GM18498 (cell line): ENCODE measurements at regions not wholly inside any gene's neighbourhood (a gene's known extent, or its start where the extent isn't known, plus 50 kb on each side); places are given as distances from the start of the nearest gene placed in this dataset.
"Not testable (repeated sequence)": the region's sequence is repeated elsewhere in the genome, so short reads cannot be mapped to it uniquely, and the experiment has no call there.

Experiments used
- ATAC-seq: cut with Tn5 transposase; IDR thresholded peaks from one replicate; pipeline ENCODE4 v1.9.1; 2021; ENCODE audit warnings: mild to moderate bottlenecking, moderate library complexity; ENCODE audit not compliant: unreplicated experiment

DNA sequence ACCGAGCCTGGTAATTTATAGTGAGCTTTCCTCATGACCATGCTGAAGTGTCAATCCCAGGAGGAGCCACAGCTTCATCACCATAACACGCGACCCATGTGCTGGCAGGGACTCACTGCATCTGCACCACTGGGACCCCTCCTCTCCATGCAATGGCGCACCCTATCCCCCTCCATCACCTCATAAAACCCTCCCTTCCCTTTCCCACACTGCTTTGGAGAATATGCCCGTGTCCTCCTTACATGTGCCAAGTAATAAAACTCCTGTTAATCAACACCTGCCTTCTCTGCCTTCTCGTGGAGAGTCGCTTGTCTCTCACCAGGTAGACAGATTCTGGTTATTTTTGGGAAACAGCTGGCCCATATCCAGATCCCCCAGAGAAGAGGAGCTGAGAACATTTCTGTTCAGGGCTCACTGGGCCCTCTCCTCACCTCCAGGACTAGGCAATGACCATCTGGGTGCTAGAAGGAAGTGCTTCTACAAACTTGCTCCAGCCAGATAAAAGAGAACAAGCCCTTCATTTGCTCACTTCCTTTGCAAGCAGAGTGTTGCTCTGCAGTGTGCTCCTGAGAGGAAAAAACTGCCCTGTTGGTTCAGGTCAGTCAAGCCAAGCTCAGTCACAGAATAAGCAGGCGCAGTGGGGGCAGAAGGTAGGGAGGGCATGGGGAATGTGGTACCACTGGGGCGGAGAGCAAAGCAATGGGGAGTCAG lies 894.3 kb downstream of the UQCRFS1 start:
- ATAC-seq, result no peak

DNA sequence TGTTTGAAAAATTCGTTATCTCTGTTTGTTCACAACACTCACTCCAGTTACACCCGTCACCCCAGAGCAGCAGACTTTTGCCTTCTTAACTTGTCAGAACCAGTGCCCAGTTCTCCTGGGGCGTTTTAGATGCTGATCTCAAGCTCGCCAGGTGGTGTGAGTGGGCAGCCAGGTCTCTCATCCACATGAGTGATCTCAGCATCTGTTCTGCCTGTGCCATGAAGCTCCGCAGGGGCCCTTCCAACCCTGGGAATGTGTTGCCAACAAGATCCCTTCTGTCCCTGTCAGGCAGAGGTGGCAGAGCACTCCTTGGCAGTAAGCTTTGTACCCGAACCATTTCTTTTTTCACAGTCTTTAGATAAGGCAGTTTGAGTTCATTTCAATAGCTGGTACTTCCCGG lies 896.5 kb downstream of the UQCRFS1 start:
- ATAC-seq, result no peak

DNA sequence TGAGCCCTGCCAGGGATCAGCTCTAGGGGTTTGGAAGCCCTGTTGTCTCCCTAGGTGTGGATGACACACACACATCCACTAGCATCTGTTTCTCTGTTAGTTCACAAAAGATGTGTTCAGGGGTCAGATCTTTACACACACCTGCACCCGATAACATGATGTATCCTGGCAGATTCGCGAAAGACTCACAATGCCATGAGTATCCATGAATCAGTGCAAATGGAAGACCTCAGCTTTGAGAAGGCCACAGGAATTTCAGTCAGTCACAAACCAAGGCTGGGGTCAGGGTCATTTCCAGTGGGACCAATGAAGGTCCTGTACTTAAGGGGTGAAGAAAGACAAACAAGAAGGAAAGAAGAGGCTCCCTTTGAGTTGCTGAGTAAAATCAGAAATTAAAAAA lies 898.2 kb downstream of the UQCRFS1 start:
- ATAC-seq, result no peak

DNA sequence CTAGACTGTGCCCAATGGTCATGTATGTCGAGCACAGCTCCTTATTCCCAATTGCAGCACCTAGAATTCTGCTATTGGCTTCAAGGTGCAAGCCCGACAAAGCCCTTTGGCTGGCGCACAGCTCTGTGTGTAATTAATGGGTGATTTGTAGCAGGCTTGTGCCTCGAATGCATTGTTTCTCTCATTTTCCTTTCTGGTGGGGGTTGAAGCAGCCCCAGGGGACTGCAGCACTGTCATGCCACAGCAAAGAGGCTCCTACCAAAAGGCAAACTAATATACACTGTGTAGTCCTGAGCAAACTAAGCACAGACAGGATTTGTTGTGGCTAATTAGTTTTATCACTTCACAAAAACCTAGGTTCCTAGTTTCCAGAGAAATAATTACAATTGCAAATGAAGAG lies 898.7 kb downstream of the UQCRFS1 start:
- no peak for ATAC-seq

DNA sequence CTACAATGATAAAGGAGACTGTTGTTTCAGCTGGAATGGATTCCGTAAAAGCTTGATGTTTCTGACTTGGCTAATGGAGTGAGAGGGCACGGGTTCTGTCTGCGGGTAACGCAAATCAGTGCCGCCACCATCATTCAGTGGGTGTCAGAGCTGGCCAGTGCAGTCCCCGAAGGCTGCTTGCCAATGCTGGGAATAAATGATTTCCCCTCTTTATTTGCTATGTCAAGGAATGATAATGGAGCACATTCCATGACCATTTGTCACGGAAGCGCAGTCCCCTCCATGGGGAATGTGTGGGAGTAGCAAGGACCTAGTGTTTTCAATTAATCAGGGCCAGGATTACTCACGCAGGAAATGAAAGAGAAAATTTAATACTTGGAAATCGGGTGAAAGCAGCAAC lies 899.3 kb downstream of the UQCRFS1 start:
- no peak for ATAC-seq

DNA sequence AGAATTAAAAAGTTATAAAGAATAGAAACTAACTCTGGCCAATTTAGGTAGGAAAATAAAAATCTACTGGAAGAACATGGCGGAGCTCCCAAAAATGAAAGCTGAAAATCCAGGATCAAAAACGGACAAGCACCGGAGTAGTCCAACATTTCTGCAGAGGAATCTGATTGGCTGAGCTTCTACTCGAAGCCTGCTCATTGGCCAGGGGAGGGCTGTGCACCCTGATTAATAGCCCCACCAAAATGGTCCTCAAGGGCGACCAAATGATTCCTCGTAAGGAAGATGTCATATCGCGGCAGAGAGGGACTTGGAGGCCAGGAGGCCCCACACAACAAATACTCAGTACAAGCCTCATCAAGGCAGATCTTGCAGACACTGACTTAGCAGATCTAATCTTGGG lies 900.7 kb downstream of the UQCRFS1 start:
- no peak for ATAC-seq

DNA sequence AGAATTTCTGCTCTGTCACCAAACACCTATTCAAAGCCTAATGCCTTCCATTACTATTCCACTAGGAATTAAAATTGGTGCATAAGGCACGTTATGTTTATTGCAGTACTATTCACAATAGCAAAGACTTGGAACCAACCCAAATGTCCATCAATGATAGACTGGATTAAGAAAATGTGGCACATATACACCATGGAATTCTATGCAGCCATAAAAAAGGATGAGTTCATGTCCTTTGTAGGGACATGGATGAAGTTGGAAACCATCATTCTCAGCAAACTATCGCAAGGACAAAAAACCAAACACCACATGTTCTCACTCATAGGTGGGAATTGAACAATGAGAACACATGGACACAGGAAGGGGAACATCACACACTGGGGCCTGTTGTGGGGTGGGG lies 902.1 kb downstream of the UQCRFS1 start:
- not testable (repeated sequence) for ATAC-seq

DNA sequence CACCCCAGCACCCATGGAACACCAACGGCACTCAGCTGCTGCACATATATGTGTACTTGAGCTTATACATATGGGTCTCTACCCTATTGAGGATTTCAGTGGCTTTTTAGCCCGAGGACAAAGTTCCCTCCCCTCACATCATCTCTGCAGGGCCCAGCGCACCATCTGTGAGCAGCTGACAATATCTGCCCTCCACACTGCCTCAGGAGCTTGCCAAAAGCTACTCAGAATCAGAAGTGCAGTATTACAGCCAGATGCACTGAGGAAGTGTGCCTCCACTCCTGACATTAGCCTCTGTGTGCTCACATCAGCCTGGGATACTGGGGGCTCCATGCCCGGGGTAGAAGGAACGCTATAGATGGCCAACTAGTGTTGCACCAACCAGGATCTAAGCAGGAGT lies 903.9 kb downstream of the UQCRFS1 start:
- no peak for ATAC-seq

DNA sequence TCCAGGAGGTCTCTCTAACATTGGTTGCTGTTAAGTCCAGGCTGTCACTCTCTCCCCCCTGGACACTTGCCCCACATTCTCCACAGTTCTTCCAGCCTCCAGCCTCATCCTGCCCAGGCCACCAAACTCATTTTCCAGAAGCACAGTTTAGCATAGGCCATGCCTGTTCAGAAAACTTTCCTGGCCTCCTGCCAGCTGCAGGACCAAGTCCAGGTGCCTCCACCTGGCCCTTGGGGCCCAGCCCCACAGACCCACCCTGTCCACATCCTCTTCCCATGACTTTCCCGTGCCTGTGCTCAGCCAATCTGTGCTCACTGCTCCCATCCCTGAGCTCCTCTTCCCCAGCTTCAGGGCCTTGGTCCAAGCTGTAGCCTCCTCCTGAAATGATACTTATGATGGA lies 905.0 kb downstream of the UQCRFS1 start:
- no peak for ATAC-seq

DNA sequence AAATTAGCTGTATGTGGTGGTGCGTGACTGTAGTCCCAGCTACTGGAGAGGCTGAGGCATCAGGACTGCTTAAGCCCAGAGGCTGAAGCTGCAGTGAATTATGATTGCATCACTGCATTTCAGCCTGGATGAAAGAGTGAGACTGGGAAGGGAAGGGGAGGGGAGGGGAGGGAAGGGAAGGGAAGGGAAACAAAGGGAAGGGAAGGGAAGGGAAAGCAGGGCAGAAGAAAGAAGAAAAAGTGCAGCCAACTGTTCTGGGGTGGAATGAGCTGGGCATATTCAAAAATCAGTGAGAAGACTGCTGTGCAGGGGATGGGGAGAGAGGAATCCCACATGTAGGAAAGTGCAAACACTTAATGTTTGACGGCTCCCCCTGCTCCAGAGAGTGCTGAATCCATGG lies 905.5 kb downstream of the UQCRFS1 start:
- no peak for ATAC-seq

DNA sequence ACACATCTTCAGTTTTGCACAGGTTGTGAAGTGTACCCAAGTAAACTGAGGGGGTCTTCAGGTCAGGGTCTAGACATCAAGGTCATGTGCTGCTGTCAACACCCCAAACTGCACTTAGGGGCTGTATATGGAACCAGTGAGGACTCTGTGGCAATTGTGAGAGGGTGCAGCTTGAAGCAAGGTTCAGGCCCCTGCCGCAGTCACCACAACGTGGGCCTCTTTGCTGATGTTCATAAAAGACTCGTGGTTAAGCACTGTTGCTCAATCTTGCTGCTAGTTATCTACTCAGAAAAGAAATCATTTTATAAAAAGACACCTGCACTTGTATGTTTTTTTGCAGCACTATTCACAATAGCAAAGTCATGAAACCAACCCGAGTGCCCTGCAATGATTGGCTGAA lies 907.4 kb downstream of the UQCRFS1 start:
- ATAC-seq, result no peak

DNA sequence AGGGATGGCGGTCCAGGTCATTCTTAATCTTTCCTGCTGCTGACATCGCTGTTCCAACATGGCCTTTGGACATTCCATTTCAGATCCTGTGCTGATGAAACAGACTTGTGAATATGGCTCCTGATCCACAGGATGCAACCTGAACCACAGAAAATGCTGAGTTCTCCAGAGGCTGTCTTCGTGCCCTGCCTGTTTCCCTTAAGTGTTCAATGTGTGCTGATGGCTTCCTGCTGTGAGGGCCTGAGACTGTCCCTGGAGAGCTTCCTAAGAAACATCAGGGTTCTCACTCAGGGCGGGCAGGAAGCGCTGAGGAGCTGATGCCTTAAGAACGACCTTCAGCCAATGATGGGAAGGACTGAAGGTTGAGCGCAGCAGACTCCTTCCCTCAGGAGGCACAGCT lies 909.4 kb downstream of the UQCRFS1 start:
- no peak for ATAC-seq

DNA sequence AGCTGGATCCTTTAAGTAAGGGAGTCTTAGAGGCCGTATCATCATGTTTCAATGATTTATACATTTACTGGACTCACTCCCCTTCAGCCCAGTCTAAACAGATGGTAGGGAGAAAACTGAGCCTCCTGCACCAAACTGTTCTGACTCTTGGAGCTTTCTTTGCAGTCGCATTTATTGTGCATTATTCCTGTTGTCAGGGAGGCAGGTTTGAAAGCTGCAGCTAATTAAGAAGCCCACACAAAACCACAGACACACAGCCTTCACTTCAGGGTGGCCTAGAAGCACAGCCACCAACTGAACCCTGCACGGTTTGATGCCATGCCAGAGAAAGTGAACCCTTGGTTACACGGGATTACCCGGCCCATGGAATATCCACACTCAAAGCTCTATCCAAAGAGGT lies 911.0 kb downstream of the UQCRFS1 start:
- no peak for ATAC-seq

DNA sequence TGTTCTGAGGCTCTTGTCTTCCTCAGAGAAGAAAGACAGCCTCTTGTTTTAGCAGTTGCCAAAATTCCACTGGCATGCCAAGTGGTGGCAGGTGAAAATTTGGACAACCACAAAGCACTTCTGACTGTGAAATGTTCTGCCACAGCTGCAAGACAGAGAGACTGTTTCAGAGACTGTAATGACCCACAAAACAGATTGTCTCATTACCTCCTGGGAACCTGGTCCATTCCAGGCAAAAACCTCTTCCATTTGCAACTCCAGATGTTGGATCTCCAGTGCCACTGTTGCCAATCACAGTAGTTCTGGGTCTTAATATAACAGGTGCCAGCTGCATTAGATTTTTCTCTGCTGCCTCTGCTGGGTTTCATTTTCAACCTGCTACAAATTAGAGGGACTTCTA lies 911.5 kb downstream of the UQCRFS1 start:
- ATAC-seq, result no peak

DNA sequence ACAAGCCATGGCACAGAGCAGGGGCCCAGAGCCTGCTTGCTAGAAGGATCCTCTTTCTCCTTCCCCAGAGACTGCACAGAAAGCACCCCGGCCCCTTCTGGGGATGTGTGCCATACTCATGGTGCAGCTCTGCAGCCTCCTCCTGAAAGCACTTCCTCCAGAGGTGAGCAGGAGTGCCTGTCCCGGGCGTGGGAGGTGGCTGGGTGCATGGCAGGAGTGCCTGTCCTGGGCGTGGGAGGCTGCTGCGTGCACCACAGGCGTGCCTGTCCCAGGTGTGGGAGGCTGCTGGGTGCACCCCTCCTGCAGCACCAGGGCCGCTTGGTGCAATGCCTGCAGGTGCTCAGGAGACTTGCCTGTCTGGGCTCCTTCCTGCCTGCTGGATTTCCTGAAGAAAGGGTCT lies 913.3 kb downstream of the UQCRFS1 start:
- ATAC-seq, result no peak

DNA sequence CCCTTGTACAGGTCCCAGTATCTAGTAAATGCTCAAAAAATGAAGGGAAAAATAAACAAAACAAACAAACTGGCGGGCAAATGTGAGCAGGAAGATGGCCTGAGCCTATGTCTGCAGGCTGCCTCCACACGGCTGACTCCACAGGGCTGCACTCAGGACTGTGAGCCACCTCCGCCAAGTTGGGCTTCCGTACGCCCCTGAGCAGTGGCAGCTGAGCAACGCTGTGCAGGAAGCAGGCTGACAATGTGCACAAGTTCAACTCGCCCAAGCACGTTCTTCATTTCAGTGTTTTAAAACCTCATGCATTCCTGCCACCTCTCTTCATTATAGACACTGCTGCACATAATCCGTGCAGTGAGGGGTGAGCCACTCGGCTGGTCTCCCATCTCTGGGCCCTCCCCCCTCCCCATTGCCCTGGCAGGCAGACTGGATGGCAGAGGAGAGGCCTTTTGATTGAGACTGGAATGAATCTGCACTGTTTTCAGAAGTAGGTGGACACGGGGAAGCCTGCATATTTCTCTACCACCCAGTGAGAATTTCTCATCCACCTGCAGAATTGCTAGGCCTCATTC lies 915.3 kb downstream of the UQCRFS1 start:
- no peak for ATAC-seq

DNA sequence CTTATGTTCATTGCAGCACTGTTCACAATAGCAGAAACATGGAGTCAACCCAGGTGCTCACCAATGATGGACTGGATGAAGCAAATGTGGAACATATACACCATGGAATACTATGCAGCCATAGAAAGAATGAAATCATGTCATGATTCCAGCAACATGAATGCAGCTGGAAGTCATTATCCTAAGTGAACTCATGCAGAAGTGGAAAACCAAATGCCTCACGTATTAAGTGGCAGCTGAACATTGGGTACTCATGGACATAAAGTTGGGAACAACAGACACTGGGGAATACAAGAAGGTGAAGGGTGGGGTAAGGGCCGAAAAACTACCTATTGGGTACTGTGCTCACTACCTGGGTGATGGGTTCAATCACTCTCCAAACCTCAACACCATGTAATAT lies 915.9 kb downstream of the UQCRFS1 start:
- ATAC-seq, result no peak

DNA sequence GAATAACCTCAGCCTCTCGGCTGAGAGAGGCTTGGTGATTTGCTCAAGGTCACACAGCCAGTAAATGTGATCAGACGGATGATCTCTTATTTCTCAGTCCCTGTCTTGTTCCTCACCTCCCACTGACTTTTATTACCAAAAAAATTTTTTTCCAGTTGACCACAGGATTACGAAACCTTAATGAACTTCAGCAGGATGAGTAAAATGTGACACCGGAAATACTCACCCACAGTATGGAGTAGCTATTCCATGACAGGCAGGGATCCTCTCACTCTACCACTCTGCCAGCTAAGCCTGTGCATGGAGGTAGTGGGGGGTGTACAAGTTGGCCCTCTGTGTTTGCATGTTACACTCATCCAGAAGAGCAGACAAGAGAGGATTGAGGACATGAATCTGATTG lies 916.4 kb downstream of the UQCRFS1 start:
- no peak for ATAC-seq

DNA sequence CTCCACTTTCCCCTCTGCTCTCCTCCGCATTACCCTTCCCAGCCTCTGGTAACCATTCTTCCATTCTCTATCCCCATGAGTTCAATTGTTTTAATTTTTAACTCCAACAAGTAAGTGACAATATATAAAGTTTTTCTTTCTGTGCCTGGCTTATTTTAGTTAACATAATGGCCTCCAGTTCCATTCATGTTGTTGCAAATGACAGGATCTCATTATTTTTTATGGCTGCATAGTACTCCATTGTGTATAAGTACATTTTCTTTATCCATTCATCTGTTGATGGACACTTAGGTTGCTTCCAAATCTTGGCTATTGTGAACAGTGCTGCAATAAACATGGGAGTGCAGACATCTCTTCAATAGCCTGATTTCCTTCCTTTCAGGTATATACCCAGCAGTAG lies 918.0 kb downstream of the UQCRFS1 start:
- ATAC-seq, result not testable (repeated sequence)

DNA sequence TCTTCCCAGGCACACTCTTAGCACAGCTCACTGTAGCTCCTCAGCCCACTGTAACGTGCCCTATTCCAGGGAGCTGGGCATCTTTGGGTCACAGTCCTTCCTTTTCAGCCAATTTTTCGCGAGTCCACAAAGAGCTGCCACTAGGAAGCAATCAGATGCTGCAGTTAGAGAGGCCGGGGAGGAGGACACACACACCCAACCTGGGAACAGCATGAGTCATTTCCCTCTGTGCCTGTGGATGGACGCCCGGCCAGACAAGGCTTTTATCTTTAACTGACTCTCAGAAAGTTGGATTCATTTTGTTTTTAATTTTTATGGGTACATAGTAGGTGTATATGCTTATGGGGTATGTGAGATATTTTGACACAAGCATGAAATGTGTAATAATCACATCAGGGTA lies 918.6 kb downstream of the UQCRFS1 start:
- no peak for ATAC-seq

DNA sequence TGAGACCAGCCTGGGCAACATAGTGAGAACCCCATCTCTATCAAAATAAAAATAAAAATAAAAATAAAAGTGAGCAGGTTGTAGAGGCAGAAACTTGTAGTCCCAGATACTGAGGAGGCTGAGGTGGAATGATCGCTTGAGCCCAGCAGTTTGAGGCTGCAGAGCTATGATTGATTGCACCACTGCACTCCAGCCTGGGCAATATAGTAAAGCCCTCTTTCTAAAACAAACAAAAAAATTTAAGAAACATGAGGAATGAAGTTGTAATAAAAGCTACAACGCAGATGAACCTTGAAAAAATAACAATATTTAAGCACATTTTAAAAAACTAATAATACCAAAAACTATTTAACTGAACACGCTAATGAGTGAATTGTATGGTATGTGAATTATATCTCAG lies 919.3 kb downstream of the UQCRFS1 start:
- no peak for ATAC-seq

DNA sequence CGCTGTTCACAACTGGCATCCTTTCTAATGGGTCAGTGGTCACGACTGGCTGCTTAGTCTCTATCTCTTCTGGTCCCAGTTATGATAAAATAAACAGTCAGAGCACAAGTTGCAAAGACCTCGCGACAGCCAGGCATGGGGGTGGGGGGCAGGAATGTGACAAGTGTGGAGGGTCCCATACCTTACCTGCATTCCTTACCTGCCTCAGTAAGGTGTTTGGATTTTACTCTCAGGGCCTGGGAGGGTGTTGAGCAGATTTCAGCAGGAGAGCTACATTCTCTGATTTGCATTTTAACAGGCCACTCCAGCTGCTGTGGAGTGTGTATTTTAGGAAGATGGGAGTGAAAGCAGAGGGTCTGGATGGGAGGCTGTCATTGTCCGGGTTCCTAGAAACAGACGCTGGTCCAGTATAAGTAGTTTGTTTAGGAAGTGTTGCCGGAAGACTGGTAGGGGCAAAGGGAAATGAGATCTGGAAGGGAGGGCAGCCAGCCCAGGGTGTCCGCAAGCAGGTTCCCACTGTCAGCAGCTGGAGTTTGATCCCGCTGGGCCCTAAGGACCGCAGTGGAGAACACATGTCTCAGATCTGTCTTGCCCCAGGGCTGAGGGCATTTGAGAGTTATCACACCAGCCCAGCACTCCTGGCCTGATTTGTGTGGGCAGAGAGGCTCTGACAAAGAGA lies 920.0 kb downstream of the UQCRFS1 start:
- no peak for ATAC-seq

DNA sequence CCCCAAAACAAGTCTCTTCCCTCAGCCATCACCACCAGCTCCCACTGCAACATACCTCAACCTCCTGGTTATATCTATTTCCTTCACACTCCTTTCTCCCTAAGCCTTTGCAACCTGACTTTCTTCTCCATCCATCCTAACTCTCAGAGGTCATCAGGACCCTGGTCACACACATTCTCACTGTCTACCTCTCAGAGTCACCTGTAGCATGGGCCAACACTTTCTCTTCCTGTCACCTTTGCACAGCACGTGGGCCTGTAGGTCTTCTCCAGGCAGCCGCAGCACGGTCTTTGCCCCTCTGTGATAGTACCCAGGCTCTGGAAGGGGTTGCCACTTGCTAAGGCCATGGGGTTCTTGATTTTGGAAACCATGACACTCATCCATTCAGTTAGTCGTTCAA lies 921.1 kb downstream of the UQCRFS1 start:
- ATAC-seq, result no peak
